AG09309 (cell line): ENCODE measurements at regions not wholly inside any gene's neighbourhood (a gene's known extent, or its start where the extent isn't known, plus 50 kb on each side); places are given as distances from the start of the nearest gene placed in this dataset.

ENCODE experiments used
- DNase-seq: peaks from one replicate; pipeline ENCODE4 v3.0.0-alpha.2; 2010; ENCODE audit warnings: low read depth
- H3K4me3 ChIP-seq: 2 replicates; pipeline ENCODE4 v1.5.1; 2011; ENCODE audit warnings: mild to moderate bottlenecking, low read depth, low read length, moderate library complexity; ENCODE audit not compliant: control insufficient read depth
- TF ChIP-seq, protein P1 (sequence below): IDR thresholded peaks from 2 replicates; pipeline ENCODE4 v1.5.1; 2011; ENCODE audit warnings: mild to moderate bottlenecking, low read depth, low read length, inconsistent platforms; ENCODE audit not compliant: insufficient read depth, control insufficient read depth; ENCODE audit errors: missing control alignments

GRCh38 chr18:61606068-61606660 lies 272.9 kb downstream of the CDH20 start:
- TF ChIP-seq, protein P1, sequence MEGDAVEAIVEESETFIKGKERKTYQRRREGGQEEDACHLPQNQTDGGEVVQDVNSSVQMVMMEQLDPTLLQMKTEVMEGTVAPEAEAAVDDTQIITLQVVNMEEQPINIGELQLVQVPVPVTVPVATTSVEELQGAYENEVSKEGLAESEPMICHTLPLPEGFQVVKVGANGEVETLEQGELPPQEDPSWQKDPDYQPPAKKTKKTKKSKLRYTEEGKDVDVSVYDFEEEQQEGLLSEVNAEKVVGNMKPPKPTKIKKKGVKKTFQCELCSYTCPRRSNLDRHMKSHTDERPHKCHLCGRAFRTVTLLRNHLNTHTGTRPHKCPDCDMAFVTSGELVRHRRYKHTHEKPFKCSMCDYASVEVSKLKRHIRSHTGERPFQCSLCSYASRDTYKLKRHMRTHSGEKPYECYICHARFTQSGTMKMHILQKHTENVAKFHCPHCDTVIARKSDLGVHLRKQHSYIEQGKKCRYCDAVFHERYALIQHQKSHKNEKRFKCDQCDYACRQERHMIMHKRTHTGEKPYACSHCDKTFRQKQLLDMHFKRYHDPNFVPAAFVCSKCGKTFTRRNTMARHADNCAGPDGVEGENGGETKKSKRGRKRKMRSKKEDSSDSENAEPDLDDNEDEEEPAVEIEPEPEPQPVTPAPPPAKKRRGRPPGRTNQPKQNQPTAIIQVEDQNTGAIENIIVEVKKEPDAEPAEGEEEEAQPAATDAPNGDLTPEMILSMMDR, result no peak
- DNase-seq, result no peak
- H3K4me3 ChIP-seq, result no peak overlapping the region

GRCh38 chr18:61605376-61606067 lies 272.3 kb downstream of the CDH20 start:
- DNase-seq, result no peak
- no peak overlapping the region for H3K4me3 ChIP-seq
- TF ChIP-seq, protein P1, result no peak
